ENCODE measurements at regions not wholly inside any gene's neighbourhood (a gene's known extent, or its start where the extent isn't known, plus 50 kb on each side); places are given as distances from the start of the nearest gene placed in this dataset.

DNA sequence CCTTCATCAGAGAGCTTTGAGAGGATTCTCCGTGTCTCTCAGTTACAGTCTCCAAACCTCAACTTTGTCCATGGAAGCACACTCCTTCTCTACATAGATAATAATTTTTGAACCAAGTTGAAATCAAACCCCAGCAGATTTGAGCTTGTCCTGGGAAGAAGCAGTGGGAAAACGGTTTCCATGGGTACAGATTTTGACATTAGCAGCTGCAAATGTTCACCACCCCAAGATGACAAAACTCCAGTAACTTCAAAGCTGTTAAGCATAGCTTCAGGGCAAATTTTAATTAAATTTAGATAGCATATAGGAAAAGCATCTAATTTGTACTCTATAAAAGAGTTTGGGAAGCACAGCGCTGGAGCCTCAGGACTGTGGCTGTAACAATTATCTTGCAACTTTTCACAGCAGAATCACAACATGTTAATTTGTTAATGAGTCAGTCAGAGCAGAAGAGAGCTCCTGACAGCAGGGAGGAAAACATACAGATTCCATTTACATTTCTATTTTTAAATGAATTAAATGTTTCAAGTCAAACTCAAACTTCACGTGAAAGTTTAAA is 240.7 kb downstream of the BMP7 start:
- TF ChIP-seq, protein P1, sequence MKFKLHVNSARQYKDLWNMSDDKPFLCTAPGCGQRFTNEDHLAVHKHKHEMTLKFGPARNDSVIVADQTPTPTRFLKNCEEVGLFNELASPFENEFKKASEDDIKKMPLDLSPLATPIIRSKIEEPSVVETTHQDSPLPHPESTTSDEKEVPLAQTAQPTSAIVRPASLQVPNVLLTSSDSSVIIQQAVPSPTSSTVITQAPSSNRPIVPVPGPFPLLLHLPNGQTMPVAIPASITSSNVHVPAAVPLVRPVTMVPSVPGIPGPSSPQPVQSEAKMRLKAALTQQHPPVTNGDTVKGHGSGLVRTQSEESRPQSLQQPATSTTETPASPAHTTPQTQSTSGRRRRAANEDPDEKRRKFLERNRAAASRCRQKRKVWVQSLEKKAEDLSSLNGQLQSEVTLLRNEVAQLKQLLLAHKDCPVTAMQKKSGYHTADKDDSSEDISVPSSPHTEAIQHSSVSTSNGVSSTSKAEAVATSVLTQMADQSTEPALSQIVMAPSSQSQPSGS (IDR thresholded peaks at IDR 0.05; ENCODE audit: low read length) = no peak
- TF ChIP-seq HCFC1 (IDR thresholded peaks at IDR 0.05; ENCODE audit: low read length) = no peak
- no peak for TF ChIP-seq KDM1A (IDR thresholded peaks at IDR 0.05; ENCODE audit: borderline replicate concordance)
- TF ChIP-seq, protein P2, sequence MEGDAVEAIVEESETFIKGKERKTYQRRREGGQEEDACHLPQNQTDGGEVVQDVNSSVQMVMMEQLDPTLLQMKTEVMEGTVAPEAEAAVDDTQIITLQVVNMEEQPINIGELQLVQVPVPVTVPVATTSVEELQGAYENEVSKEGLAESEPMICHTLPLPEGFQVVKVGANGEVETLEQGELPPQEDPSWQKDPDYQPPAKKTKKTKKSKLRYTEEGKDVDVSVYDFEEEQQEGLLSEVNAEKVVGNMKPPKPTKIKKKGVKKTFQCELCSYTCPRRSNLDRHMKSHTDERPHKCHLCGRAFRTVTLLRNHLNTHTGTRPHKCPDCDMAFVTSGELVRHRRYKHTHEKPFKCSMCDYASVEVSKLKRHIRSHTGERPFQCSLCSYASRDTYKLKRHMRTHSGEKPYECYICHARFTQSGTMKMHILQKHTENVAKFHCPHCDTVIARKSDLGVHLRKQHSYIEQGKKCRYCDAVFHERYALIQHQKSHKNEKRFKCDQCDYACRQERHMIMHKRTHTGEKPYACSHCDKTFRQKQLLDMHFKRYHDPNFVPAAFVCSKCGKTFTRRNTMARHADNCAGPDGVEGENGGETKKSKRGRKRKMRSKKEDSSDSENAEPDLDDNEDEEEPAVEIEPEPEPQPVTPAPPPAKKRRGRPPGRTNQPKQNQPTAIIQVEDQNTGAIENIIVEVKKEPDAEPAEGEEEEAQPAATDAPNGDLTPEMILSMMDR (IDR thresholded peaks at IDR 0.05 in 2 of 3, conservative IDR thresholded peaks at IDR 0.05 in 1 of 3; ENCODE audit: control insufficient read depth in 2 of 3, extremely low read depth in 1 of 3, insufficient read depth in 1 of 3, low read depth in 3 of 3, low read length in 3 of 3) = no peak
- no peak for TF ChIP-seq SP1 (IDR thresholded peaks at IDR 0.05; ENCODE audit: low read depth, low read length)
- TF ChIP-seq ESRRA (IDR thresholded peaks at IDR 0.05; ENCODE audit: low read length) = no peak
- TF ChIP-seq SIN3A (IDR thresholded peaks at IDR 0.05; ENCODE audit: low read depth, low read length) = no peak
- TF ChIP-seq CBFB (IDR thresholded peaks at IDR 0.05; ENCODE audit: low read depth) = no peak
- TF ChIP-seq EP300 (IDR thresholded peaks at IDR 0.05; ENCODE audit: borderline replicate concordance in 1 of 2, control insufficient read depth in 1 of 2, low read depth in 2 of 2, low read length in 2 of 2) = no peak
- no peak for TF ChIP-seq POLR2AphosphoS5 (IDR thresholded peaks at IDR 0.05; ENCODE audit: low read length)
- TF ChIP-seq POLR2A (IDR thresholded peaks at IDR 0.05; ENCODE audit: low read depth, low read length) = no peak
